Omental fat pad (tissue), 3 donors: ENCODE measurements at regions not wholly inside any gene's neighbourhood (a gene's known extent, or its start where the extent isn't known, plus 50 kb on each side); places are given as distances from the start of the nearest gene placed in this dataset.

Experiments
- ATAC-seq: fragments of 150-250 bp; one replicate; pipeline ENCODE4 v1.9.1; 2016; ENCODE audit warnings: mild to moderate bottlenecking, moderate library complexity; ENCODE audit not compliant: low FRiP score
- DNase-seq: peaks from one replicate; pipeline ENCODE4 v3.0.0-alpha.2; 2019; ENCODE audit warnings: low spot score
- CTCF ChIP-seq, 3 donors: fragments of 450-650 bp; IDR thresholded peaks; one replicate each; pipeline ENCODE4 v1.5.1; 2016 to 2017; ENCODE audit warnings: antibody characterized with exemption in 3 of 3, mild to moderate bottlenecking in 3 of 3, moderate library complexity in 2 of 3

GRCh38 chr3:152206243-152206760 is 62.4 kb upstream of the MBNL1 start:
- no peak for DNase-seq
- no peak for TF ChIP-seq CTCF (IDR thresholded peaks at IDR 0.05)
- no peak for ATAC-seq

- DNase-seq (no peak), ATAC-seq (no peak)
- TF ChIP-seq CTCF (IDR thresholded peaks at IDR 0.05), result no peak
Measured at GRCh38 chr3:152208439-152208838, 60.3 kb upstream of the MBNL1 start.

GRCh38 chr3:152209060-152209459 is 59.7 kb upstream of the MBNL1 start:
- DNase-seq (no peak), ATAC-seq (no peak)
- TF ChIP-seq CTCF (IDR thresholded peaks at IDR 0.05), result no peak

- ATAC-seq (no peak), DNase-seq (no peak)
- no peak for TF ChIP-seq CTCF (IDR thresholded peaks at IDR 0.05)
Measured at GRCh38 chr3:152209776-152210175, 59.0 kb upstream of the MBNL1 start.

- DNase-seq (no peak), ATAC-seq (no peak)
- TF ChIP-seq CTCF (IDR thresholded peaks at IDR 0.05), result no peak
Measured at GRCh38 chr3:152210697-152211096, 58.0 kb upstream of the MBNL1 start.

- ATAC-seq (no peak), DNase-seq (no peak)
- no peak for TF ChIP-seq CTCF (IDR thresholded peaks at IDR 0.05)
Measured at GRCh38 chr3:152211655-152212054, 57.1 kb upstream of the MBNL1 start.

GRCh38 chr3:152213203-152213602 is 55.5 kb upstream of the MBNL1 start:
- TF ChIP-seq CTCF (IDR thresholded peaks at IDR 0.05), result no peak
- no peak for DNase-seq
- no peak for ATAC-seq
